ENCODE measurements at regions not wholly inside any gene's neighbourhood (a gene's known extent, or its start where the extent isn't known, plus 50 kb on each side); places are given as distances from the start of the nearest gene placed in this dataset.

GRCh38 chr10:2225609-2226008, 488.3 kb upstream of the ADARB2 start:
- TF ChIP-seq ESRRA (CRISPR knock-in tag; IDR thresholded peaks at IDR 0.05; ENCODE audit: borderline replicate concordance) (no peak), ATF2 (CRISPR knock-in tag; IDR thresholded peaks at IDR 0.05; ENCODE audit: borderline replicate concordance, low read depth) (no peak), USF2 (CRISPR knock-in tag; IDR thresholded peaks at IDR 0.05) (no peak), NFE2L1 (CRISPR knock-in tag; IDR thresholded peaks at IDR 0.05) (no peak)
- no peaks in the 10 kb centered on the region for H3K36me3 Mint-ChIP-seq
- no peak for DNase-seq (ENCODE audit: low spot score)
- H3K27me3 Mint-ChIP-seq (ENCODE audit: low read depth): no peaks in the 10 kb centered on the region
- H3K4me1 Mint-ChIP-seq: peaks cover 5% of the 10 kb centered on the region
- ChIA-PET POLR2A (no interaction called here), CTCF (no interaction called here)
- peak; percentile 62 for ATAC-seq
- no peak overlapping the region for H3K27ac Mint-ChIP-seq
- H3K9me3 Mint-ChIP-seq: no peaks in the 10 kb centered on the region; the same call in 1 of the 2 replicates
- H3K4me3 Mint-ChIP-seq: no peak overlapping the region

GRCh38 chr10:2223548-2224320, 486.4 kb upstream of the ADARB2 start:
- Mint-ChIP-seq H3K4me3 (no peak overlapping the region), H3K27me3 (ENCODE audit: low read depth) (no peaks in the 10 kb centered on the region), H3K27ac (no peak overlapping the region), H3K9me3 (no peaks in the 10 kb centered on the region; the same call in 1 of the 2 replicates), H3K36me3 (no peaks in the 10 kb centered on the region), H3K4me1 (peaks cover 5% of the 10 kb centered on the region)
- ATAC-seq: no peak
- POLR2A ChIA-PET: no interaction called here
- CTCF ChIA-PET: no interaction called here
- no peak for DNase-seq (ENCODE audit: low spot score)
- no peak for TF ChIP-seq MLX (CRISPR knock-in tag; IDR thresholded peaks at IDR 0.05)
- no peak for TF ChIP-seq MYBL2 (CRISPR knock-in tag; IDR thresholded peaks at IDR 0.05)
- TF ChIP-seq IRF1 (CRISPR knock-in tag; IDR thresholded peaks at IDR 0.05): no peak
- TF ChIP-seq USF2 (CRISPR knock-in tag; IDR thresholded peaks at IDR 0.05): no peak
- no peak for TF ChIP-seq FOXK1 (CRISPR knock-in tag; IDR thresholded peaks at IDR 0.05)
- no peak for TF ChIP-seq ZNF232 (CRISPR knock-in tag; IDR thresholded peaks at IDR 0.05)
- no peak for TF ChIP-seq AFF4 (CRISPR knock-in tag; IDR thresholded peaks at IDR 0.05; ENCODE audit: borderline replicate concordance)
- no peak for TF ChIP-seq STAT6 (CRISPR knock-in tag; conservative IDR thresholded peaks at IDR 0.05; ENCODE audit: low read depth)
- no peak for TF ChIP-seq ZBTB43 (CRISPR knock-in tag; IDR thresholded peaks at IDR 0.05)
- TF ChIP-seq ERG (CRISPR knock-in tag; IDR thresholded peaks at IDR 0.05): no peak
- TF ChIP-seq ATF6 (CRISPR knock-in tag; IDR thresholded peaks at IDR 0.05): no peak
- no peak for TF ChIP-seq SP1 (CRISPR knock-in tag; conservative IDR thresholded peaks at IDR 0.05)
